GM18511 (cell line): ENCODE measurements at regions not wholly inside any gene's neighbourhood (a gene's known extent, or its start where the extent isn't known, plus 50 kb on each side); places are given as distances from the start of the nearest gene placed in this dataset.

Experiments used
- ATAC-seq: cut with Tn5 transposase; IDR thresholded peaks from one replicate; pipeline ENCODE4 v1.9.1; 2021; ENCODE audit warnings: mild to moderate bottlenecking, moderate library complexity; ENCODE audit not compliant: unreplicated experiment

DNA sequence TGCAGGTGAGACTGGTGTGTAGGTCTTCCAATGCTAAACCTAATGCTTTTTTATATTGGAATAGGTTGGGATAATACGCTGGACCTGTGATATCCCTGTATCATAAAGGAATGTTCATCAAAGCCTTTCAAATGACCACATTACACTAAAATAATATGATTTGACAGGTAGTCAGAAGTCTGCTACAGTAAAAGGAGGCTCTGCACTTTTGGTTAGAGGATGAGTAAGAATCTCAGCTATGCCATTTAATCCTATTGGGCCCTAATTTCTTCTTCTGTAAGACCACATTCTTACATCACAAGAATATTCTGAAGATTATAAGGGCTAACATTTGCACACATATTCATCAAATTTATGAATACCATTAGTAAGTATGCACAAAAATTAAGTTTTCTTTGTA is 250.5 kb upstream of the FLRT2 start:
- ATAC-seq: no peak

DNA sequence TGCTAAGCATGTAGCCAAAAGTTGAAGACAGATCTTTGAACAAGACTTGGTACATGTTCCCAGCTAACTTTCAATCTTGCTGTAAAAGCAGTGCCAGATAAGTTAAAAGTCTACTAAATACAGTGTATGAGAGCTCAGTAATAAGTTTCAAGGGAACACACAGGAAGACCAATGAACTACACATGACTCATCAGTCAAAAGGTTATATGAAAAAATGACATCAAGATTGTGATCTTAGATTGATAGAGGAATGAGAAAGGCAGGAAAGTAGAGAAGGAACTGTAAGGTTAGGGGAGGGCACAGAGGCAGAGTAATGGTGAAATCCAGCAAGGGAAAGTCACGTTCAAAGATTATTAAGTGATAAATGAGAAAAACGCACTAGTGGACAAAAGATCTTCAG is 249.9 kb upstream of the FLRT2 start:
- ATAC-seq: no peak

DNA sequence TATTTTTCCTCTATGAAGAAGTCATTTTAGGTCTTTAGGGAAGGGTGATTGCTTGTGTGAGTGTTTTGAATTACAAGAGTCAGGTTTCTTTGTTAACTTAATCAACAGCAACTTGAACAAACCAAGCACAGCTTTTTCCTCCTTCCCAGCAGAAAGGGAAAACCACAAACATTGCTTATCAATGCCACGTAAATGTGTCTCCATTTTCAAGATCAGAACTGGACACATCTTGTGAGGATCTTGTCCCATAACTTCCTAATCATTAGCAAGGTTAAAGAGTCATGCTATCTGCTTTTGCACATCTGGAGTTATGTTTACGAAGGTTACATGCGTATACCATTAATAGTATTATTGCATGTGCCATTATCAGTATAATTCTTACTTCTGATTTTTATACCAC is 248.0 kb upstream of the FLRT2 start:
- no peak for ATAC-seq

DNA sequence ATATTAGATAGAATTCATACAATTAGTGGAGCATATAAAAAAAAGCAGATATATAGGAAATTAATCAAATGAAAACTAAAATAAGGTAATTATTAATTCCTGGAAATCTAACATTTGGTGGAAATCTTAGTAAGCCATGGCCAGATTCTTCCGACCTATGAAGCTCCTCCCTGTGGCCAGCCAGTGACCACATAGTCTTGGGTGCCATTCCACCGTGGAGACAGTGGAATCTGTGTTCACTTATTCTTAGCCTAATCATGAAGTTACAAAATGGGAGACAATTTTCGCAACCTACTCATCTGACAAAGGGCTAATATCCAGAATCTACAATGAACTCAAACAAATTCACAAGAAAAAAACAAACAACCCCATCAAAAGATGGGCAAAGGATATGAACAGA is 241.9 kb upstream of the FLRT2 start:
- no peak for ATAC-seq

DNA sequence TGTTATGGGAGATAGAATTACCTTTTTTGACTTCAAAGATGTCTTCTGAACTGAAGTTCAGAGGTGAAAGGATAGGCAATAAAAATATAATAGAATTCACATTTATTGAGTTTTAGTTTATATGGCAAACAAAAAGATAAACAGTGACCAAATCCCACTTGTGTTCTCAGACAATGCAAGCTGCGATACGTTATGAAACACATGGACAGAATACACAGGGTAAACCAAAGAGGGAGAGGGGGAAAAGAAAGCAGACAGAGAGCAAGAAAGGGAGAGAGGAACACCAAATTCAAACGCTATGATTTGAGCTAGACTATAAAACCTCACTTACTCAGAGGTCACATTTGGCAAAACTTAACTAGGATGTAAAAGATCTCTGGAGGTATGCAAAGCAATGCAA is 238.2 kb upstream of the FLRT2 start:
- ATAC-seq: no peak

DNA sequence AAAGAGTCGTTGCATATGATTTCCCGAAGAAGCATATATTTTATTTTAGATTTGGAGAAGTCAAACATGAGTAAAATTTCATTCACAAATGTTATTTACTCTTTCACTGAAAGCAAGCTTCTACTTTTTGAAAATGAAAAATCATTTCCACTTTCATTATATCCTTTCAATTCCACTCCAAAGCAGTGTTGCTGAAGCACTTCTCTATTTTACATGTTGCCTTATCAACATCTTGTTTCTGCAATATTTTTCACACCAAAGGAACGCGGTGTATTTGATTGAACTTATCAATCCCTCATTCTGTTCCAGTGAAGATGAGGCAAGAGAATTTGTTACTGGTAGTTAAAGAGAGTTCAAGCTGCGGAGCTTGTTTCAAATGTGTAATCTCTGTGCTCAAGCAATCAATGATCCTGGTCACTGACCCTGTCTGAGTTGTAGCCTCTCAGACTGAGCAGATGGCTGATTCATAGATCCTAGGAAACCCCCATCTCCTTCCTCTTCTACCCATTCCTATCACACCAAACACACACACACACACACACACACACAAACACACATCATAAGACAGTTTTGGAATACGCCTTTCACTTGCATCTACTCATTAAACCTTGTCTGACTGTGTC is 236.2 kb upstream of the FLRT2 start:
- no peak for ATAC-seq

DNA sequence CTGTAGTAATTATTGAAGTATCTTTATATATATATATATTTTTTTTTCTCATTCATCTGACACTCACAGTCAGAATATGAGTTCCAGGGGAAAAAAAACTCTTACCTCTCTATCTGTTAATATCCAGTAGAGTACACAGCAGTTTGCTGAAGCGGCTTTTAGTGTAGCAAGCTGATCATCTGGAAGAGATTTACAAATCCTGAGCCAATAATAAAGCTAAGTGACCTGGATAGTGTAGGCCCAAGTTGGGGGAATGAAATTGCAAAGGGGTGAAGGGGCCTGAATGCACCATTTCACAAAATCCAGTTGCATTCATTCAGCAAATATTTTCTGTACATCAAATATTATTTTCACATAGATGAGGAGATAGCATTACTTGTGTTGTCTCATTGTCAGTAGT is 234.6 kb upstream of the FLRT2 start:
- ATAC-seq: no peak

DNA sequence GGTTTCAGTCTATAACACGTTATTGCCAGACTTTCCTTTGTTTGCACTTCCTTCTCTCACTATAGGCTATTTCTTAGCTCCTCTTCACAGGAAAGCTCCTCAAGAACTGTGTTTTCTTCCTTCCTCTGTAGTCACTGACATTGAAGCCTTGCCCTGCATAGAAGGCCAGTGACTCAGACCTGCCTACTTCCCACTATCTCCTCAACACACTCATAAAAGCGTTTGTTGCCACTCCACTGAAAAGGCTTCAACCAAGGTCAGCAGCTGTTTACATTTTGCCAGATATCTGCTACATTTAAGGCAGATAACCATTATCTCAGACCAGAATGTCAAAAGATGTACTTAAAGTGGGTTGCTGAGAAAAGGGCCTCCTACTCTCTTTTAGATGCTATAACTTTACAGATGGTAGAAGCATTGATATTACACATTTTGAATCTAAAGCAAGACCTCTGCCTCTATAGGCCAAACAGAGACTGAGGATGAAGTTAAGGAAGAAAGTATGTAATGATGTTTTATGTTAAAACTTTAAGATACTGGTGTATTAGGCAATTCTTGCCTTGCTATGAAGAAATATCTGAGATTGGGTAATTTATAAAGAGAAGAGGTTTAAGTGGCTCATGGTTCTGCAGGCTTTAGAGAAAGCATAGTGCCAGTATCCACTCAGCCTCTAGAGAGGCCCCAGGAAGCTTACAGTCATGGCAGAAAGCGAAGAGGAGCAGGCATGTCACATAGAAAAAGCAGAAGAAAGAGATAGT is 233.3 kb upstream of the FLRT2 start:
- ATAC-seq: no peak

DNA sequence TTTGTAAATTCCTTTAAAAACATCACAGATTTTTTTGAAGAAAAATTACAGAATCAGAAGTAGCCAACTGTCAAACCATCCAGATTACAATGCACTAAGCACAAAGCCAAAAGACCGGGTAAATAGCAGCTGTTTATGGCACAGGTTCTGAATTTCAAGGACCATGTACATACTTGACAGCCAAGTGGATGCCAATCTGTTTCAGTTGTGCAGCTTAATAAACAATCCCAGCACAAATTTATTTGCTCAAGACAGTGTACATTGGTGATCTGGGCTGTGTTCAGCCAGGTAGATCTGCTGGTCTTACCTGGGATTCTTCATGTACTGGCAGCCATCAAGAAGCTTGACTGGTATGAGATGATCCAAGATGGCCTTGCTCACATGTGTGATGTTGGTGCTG is 229.8 kb upstream of the FLRT2 start:
- no peak for ATAC-seq

DNA sequence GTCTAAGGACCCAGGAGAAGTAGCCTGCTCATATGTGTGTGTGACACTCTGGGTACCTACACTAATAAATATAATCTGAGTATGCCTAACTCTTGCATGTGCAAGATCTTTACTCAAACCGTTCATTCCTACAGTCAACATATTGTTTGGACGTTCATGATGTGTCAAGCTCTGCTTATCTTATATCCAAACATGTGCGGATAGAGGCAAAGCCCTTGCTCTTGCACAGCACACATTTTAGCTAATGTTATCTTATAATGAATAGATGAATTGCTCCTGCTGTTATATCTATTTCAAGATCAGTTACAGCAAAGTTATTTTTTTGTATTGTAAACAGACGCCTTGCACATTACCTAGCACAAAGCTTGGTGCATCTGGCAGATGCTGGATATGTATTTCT is 228.4 kb upstream of the FLRT2 start:
- no peak for ATAC-seq

DNA sequence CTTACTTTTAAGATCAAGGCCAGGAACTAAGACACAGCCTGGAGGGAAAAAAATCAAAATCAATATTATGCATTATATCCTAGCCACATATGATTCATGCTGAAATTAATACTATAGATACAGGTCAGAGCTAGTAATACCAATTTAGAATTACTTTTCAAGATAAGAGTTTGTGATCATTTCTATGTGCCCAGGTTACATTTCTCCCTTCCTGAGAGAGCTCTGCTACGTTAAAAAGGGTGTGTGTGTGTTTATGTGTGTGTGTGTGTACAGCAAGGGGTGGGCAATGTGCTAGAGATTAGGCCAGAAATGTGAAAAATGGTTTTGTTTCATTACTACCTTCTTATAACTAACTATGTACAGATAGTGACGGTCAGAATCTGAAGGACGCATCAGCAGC is 223.9 kb upstream of the FLRT2 start:
- ATAC-seq: no peak

DNA sequence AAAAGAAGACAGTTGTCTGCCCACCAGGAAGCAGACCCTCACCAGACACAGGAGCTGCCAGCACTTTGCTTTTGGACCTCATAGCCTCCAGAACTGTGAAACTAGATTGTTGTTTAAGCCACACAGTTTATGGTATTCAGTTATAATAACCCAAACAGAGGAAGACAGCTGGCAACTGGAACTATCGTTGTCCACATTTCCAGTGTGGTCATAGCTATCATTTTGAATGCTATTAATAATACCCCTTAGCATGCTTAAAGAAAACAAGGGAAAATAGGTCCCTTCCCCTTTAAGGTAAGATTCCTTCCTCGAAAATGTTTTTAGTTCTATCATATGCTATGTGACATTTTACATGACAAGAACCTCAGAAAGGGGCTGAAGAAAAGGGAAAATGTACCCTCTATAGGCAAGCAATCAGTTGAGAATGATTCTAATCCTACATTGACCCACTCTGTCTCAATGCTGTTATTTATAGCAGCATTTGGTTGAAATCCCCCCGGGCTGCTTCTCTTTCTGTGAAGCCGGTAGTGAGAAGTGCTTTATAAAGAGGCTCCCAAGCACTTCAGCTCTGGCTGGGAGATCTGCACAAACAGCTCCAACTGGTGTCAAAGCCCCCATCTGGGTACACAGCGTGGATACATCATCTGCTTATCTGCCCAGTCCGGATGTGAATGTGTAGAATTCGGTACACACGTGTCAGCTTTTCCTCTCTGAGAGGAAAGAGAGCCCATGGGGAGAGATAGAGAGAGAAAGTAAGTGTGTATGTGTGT is 221.2 kb upstream of the FLRT2 start:
- ATAC-seq: no peak

DNA sequence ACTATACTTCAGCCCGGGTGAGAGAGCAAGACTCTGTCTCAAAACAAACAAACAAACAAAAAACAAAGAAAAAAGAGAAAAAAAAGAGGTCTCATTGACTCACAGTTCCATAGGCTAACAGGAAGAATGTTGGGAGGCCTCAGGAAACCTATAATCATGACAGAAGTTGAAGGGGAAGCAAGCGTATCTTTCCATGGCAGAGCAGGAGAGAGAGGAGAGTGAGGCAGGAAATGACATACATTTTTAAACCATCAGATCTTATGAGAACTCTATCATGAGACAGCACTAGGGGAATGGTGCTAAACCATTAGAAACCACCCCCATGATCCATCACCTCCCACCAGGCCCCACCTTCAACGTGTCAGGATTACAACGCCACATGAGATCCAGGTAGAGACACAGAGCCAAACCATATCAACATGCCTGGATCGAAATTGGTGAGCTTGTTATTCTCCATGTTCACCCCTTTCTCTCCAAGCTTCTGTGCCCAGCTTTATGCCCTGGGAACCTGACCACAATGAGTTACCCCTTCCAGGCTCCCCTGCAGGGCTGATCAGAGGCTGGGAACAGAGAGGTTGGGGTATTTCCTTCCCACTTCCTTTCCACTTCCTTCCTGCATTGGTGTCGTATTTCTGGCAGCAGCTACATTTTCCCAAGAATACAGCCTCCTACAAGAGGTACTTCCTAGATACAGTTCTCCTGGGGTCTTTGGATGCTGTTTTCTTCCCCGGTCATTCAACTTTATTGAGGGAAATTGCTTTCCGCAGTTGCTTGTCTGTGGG is 219.3 kb upstream of the FLRT2 start:
- ATAC-seq: no peak

DNA sequence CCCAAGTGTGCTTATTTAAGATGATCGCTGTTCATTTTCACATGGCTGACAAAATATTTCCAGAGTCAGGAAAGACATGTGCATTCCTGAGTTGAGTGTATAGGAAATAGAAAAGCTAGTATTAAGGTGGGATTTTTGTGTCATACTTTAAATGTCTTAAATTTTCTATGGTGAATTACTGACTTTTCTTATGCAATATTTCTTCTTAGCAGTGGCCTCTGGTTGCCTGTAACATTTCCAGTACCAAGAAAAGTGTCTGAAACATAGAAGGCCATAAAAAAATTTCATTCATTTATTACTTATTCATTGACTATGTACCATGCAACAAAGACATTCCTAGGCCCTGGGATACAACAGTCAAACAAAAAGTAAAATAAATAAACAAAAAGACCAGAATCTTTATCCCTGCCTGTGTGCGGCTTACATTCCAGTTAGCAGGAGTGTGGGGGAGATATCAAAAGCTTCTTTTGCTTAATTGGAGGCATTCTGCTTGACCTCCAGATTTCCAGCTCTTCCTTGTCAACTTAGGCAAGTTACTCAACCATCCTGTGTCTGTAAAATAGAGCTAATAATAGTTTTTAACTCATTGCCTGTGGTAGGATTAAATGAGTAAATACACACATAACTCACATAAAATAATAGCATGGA is 216.3 kb upstream of the FLRT2 start:
- ATAC-seq: no peak

DNA sequence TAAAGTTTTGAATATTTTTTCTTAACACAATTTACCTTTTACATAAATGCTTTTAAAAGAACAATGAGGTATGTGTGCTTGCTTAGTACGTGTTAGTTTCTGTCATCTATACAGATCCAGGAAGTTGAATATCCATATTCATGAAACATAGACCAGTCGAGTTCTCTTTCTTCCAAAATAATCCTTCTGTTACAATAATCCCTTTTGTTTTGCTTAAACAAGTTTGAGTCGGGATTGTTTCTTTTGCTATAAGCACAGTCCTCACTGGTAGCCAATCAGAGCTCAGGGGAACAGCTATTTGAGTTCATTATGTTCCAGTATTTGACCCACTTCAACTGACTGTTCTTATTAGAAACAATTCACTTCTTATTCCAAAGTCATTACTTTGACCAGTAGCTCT is 214.7 kb upstream of the FLRT2 start:
- no peak for ATAC-seq

DNA sequence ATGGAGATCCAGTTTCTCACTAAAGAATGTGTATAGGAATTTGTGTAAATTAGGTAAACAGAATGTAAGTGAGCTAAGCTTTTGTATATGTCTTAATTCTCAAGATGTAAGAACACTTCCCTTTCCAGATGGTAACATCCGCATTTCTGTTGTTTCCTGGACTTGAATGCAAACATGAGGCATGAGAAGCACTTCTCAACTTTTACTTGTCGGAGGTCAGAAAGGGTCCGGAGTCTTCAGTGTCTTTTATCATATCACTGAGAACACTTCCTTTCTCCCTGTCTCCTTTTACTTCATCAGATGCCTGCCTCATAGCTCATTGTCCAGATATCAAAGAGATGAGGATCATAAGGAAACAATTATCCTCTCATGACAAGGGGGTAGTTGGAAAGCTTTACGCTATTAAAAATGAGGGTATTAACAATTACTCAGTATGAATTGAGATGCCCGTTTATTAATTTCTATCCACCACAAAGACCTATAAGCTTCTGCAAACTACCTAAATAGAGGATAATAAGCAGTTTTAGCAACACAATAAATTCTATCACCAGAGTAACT is 214.1 kb upstream of the FLRT2 start:
- ATAC-seq: no peak

DNA sequence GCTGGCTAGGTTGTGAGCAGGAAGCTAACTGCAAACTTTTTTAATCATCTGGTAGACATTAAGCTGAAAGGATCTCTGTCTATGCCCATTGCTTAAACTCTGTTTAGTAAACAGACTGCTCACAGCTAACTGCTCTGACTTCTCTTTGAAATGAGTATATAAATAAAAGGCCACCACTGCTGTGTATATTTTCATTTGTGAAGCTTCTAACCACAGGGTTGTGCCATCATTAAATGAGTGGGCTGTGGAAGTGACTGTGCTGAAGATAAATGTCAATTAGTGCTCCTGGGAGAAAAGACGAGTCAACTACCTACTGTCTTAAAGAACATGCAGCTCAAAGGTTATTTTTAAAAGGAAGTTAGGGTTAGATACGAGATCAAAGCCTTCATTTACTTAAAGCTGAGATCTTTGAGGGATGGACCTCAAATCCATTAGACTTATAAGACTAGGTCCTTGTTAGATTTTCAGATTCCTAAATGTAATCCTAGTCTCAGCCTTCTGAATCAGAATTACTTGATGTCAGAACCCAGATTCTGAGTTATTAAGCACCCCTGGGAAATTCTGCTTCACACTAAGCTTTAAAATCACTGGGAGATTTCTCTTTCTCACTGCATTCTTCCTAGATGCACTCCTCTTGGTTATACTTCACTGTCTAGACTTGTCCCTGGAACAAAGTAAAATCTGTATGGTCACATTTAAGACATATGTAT is 213.1 kb upstream of the FLRT2 start:
- ATAC-seq: no peak

DNA sequence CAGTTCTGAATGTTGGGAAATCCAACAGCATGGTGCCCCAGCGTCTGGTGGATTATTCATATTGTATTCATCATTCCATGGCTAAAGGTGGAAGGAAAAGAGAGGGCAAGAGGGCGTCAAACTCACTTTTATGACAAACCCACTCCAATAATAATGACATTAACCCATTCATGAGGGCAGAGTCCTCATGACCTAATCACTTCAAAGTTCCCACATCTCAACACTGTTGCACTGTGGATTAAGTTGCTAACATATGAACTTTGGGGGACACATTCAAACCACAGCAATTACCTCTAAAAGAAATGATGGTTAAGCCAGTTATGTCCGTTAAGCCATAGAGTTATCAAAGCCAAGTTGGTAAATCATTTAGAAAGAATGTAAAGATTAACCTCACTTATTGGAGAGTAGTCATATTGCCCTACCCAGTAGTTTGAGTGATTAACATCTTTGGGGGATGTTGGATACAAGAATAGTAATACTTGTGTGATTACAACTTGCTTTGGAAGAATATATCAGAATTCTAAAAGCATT is 212.4 kb upstream of the FLRT2 start:
- ATAC-seq: no peak

DNA sequence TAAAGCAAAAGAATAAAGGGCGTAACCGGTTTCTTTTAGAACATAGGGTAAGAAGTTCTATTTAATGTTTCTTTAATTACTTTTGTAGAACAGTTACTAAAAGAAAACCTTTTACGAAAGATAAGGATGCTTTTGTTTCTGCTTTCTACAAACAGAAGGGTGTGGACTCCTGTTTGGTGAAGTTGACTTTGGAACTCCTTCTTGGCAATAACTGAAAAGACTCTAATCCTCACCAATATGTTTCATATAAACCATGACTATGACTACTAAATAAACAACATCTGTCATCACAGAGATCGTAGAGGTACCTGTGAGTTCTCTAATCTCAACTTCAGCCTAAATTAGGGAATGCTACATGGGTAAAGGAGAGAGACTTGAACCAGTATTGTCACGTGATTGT is 210.8 kb upstream of the FLRT2 start:
- ATAC-seq: no peak
